NCI-H2029 (cell line): ENCODE measurements at regions not wholly inside any gene's neighbourhood (a gene's known extent, or its start where the extent isn't known, plus 50 kb on each side); places are given as distances from the start of the nearest gene placed in this dataset.

Experiments
- DNase-seq: peaks from one replicate; lab custom pipeline; 2025; lab: John Stamatoyannopoulos, UW

DNA sequence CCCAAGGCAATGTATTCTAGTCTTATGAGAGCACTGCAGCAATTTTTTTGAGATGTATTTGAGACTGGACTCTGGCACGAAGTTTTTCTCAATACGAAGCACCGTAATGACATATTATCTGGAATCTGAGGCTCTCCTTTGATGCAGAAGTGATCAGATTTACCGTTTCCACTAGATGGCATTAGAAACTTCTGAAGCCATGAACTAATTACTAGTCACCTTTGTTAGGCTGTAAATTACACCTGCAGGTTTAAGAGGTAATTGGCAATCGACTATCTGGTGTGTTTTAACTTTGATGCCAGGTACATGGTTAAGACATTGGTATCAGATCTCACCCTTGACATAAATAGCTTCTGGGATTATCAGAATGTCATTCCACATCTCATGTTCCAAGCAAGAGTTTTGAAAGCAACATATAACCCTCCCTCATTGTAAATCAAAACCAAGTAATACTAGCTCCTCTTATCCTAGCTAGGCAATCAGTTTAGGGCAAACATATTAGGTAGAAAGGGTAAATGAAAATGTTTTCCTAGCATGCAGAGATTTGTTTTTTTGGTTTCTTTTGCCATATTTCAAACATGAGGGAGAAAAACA is 254.6 kb upstream of the SPRED2 start:
- no peak for DNase-seq

DNA sequence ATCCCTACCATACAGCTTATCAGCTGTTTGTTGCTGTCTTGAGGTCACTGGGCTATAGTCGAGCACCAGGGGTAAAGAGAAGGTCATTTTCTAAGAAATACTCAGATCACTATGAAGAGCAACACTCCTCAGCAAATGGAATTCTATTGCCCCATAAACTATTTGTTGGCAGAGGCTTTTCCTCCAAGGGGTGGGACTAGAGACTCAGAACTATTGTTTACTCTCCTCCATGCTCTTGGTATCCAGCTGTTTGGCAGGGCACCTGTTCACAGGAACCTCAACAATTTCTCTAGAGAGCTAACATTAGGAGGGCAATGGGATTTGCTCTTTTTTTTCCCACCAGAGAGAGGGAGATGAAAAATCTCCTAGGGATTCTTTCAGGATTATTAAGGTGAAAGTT is 249.1 kb upstream of the SPRED2 start:
- DNase-seq = no peak

DNA sequence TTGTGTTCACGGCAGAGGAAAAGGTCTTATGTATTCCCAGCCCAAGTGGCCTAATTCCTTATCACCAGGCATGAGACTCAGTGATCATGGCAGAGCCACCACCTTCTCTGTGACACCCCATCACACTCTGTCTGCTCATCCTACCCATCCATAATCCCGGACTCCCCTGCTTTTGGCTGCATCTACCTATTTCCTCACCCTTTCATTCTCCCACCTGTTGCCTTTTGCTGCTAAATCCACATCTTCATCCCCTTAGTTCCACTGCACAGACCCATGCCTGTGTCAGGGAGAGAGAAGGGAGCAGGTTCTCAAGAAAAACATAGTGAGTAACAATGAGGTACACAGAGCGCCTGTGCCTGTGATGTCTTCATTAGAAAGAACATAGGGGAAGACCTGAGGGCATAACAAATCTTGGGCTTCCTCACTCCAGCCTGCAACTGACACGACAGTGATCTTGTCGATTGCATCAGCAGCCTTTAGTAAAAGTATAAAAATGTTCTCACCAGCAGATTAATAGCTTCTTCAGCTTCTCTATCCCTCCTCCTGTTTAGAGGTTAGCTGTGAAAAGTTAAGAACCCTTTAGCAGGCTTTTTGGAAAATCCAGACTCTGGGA is 246.5 kb upstream of the SPRED2 start:
- DNase-seq = no peak

DNA sequence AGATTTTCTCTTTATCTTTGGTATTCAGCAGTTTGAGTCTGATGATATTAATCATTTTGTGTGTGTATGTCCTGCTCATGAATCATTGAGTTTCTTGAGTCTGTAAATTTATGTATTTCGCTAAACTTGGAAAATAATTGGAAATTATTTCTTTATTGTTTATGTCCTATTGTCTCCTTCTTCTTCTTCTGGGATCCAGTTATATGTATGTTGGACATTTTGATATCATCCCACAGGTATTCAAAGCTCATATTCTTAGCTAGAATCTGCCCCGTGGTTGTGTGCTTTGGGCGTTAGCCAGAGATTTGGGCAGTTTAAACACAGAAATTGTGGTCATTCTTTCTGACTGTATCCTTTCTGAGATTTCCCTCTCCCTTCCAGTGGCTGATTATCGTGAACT is 243.0 kb upstream of the SPRED2 start:
- DNase-seq = no peak

DNA sequence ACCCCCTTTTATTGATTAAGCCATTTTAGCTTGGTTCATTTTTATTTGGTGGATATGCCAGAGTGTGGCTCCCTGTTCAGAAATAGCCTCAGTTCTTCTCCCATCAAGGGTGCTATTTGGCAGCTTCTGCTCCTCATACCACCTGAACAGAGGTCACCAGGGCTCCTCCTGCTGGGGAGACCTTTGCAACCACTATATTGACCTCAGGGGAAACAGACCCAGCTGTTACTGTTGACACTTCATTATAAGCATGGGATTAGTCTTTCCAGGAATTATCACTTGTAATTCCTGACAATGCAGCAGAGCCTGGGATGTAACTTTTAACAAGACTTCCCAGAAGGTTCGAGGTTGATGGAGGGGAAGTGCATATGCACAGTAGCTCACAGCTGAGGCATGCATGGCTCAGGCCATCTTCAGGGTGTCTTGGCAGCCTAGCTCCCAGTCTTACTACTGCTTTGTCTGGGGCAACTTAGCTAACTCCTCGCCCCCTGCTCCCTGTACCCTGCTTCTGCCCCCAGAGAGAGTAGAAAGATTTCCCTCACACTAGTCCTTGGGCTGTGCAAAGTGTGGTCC is 239.4 kb upstream of the SPRED2 start:
- no peak for DNase-seq

DNA sequence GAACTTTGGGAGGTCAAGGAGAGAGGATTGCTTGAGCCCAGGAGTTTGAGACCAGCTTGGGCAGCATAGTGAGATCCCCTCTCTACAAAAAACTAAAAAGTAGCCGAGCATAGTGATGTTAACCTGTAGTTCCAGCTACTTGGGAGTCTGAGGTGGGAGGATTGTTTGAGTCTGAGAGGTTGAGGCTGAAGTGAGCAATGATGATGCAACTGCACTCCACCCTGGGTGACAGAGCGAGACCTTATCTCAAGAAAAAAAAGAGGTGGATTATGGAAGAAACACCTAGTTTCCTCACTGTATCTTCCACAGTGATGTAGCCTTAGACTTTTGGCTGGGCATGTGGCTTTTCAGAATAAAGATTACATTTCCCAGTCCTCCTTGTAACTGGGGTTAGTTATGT is 237.2 kb upstream of the SPRED2 start:
- no peak for DNase-seq

DNA sequence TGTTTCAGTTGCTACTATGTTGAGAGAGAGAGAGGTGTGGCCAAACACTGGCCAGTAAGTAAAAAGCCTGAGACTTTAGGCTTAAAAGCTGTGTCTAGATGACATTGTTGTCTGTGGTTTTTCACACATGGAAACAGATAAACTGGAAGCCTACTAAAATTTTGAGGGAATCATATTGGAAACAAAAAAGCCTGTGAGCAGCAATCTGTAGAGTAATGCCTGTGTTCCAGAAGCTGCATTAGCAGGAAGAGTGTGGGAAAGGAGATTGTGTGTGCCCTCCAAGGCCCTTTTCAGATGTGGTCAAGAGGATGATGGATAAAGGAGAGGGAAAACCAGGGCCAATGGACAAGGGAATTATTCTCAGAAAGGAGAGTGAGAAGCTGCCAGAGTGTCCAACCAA is 236.3 kb upstream of the SPRED2 start:
- DNase-seq = no peak

DNA sequence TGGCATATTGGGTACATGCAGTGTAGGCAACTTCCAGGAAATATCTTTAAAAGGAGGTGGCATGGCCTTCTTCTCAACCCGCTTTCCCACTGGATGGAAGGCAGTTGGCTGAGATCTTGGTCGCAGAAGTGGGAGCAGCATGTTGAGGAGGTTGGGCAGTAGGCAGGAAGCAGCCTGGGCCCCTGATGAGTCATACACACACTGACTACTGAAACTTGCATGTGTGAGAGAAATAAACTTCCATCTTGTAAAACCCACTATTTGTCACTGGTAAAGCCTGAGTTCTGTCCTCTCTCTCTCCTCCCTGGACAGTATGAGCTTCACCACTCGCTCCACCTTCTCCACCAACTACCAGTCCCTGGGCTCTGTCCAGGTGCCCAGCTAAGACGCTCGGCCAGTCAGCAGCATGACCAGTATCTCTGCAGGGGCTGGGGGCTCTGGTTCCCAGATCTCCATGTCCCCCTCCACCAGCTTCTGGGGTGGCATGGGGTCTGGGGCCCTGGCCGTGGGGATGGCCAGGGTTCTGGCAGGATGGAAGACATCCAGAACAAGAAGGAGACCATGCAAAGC is 233.8 kb upstream of the SPRED2 start:
- no peak for DNase-seq

DNA sequence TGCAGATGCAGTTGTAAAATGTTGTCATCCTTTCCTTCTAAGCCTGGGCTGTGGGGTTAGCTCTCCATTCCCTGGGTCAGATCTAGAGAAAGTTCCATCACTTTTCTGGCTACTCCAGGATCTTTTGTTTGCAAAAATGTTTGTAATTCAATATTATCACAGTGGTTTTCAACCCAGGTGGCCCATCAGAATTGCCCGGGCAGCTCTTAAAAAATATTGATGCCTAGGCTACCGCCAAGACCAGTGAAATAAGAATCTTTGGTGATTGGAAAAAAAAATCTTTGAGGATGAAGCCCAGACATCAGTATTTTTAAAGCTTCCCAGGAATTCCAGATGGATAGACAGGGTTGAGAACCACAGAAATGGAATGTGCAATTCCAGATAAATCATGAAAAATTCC is 232.5 kb upstream of the SPRED2 start:
- no peak for DNase-seq

DNA sequence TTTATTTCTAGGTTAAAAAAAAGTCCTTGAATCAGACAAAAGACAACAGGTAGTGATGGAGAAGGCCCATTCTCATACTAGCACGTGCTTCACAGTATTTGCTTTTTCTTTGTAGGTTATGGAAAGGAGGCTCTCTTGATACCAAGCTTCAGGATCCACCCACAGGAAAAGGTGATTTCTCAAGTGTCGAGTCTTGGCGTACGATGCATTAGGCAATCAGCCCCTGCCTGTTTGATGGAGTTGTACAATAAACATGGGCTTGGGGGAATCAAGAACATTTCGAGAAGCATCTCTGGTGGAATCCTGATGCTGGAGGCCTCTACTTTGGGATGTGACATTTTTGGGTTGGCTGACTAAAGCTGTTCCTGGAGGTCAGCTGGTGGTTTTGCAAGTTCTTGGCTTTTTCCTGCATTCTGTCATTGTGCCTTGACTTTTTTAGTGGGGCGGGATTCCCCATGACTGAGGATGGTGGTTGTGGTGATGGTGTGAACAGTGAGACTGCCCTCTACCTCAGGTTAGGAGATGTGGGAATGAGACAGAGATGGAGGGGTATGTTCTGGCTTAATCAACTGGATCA is 231.5 kb upstream of the SPRED2 start:
- DNase-seq = no peak

DNA sequence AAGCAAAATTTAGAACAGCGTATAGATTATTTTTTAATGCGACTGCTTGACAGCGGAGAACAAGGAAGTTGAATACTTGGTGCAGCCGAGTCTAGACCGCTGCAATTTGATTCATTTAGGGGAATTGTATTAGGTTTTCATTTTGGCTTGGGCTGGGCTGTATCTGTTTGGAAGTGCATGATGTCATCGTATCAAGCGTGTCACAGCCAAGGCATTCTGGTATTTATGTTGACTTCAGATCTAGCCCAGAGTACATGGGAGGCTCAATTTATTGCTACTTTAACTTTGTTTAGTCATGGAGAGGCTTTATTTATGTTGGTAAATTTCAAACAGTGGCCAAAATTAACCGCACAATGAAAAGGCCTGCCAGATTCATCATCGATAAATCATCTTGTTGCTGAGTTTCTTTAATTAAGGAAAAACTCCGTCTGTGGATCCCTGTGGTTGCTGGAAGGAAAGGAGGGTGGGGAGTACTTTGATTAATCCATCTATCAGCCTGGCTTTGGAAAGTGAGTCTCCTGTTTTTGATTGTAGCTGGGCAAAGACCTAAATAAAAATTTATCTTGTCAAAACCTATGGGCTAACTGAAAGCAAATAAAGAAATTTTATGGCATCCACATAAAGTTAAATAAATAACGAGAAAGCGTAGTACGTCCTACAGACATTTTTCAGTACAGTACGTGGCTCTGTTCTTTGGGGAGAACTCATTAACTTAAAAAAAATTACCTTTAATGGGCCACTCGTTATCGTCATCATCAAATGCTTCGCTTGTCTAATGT is 230.4 kb upstream of the SPRED2 start:
- DNase-seq = no peak

DNA sequence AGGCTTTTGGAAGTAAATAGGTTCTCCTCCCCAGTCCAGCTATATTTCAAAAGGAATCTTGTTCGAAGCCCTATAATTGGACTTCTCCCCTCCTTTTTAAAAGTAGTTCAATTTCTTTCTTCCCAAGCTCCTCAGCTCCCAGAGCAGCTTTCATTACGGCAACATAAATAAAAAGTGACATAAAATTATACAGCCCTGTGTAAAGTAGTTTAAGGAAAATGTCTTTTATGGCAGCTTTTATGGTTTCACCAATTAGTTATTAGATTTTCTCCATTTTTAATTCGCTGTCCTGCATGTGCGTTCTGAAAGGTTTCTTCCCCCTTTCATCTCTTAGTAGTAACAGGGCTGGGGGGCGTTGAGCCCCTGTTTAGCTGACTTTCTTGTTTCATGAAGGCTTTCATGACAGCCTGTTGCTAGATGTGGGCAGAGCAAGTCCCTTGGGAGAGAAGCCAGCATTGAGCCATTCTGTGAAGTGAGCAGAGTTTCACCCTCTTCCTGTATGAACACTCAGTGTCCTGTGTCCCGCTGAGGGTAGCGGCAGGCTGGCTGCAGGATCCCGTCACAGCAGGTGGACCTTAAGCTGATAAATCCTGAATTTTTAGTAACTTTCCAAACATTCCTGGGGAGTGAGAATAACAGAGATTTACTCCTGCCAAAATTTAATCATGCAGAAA is 229.7 kb upstream of the SPRED2 start:
- no peak for DNase-seq

DNA sequence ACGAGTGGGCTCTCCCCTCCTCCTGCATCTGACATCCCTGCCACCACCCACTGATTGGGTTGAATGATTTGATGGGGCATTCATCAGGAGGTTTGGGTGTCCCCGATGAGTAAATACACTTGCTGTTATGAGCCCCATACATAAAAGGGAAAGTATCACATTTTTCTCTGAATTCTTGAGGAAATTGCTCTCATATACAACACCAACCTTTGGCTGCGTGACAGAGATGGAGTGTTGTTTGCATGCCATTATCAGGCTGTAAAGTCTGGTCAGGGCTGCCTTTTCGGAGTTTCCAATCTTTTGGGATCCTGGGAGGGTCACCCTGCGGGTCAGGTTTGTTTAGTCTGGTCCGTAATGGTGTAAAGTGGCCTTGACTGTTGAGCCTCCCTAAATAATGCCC is 227.9 kb upstream of the SPRED2 start:
- DNase-seq = no peak

DNA sequence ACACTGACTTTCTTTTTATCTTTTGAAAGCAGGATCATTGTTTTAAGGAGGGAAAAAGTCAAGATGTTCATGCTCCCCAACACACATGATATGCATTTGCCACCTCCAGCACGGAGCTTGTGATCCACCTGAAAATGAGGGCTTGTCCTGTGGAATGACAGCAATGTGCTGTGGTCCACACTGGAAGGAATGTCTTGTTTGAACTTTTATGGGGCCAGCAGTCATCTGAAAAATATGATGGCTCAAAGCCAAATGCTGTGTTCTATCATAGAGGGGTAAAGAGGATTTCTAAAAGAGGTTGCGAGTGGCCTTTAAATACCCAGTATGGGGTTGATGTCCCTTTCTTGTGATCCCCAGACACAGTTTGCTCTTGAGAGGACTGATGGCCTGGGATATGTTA is 226.5 kb upstream of the SPRED2 start:
- no peak for DNase-seq

DNA sequence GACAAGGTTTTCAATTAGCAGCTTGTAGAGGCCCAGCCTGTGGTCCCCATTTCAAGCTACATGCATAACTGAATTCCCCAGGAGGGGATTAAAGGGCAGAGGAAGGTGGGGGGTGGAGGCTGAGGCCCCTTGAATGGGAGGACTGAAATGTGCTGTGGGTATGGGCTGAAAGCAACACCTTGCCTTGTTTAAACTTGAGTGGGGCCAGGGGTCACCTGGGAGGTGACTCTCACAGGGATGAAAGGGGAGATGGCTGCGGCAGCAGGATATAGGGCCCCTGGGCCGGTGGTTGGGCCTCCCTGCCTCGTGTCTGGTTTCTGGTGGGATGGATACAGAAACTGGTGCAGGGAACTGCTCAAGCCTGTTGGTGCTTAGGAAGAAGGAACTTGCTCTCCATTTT is 225.9 kb upstream of the SPRED2 start:
- no peak for DNase-seq

DNA sequence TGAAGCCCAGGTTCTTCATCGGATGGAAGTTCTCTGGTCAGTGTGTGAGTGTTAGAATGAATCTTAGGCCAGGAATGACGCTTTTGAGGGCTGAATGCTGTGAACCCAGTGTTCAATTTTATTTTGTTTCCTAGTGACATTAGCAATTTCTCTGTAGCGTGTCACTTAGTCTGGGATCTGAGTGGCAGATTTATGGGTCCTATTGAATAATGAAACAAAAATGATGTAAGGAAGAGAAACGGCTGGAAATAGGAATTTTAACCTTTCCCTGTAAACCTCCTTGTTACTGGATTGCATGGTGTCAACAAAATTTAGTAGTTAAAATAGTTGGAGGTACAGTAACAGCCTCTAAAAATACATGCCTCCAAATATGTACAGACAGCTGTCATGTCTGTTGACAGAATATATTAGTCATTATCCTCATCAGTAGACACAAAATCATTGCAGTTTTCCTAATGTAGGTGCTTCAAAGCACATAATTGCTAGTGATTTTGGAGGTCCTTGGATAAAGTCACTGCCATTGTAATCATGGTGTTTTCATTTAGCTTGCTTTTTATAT is 223.8 kb upstream of the SPRED2 start:
- no peak for DNase-seq

DNA sequence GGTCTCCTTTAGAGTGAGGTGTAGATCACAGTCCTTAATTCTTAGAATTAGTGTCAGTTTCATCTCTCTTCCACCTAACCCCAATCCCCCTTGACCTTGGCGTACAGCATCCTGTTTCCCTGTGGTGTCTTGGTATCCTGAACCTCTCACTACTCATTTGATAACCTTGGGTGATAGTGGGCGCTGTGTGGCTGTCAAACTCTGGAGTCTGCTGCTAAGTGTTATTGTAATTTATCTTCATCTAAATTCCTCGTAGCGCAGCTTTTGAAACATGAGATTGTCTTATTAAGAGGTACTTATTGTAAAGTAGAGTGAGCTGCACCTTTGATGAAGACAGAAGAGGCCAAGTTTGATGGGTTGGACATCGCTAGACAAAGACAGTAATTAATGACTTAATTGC is 222.6 kb upstream of the SPRED2 start:
- DNase-seq = no peak

DNA sequence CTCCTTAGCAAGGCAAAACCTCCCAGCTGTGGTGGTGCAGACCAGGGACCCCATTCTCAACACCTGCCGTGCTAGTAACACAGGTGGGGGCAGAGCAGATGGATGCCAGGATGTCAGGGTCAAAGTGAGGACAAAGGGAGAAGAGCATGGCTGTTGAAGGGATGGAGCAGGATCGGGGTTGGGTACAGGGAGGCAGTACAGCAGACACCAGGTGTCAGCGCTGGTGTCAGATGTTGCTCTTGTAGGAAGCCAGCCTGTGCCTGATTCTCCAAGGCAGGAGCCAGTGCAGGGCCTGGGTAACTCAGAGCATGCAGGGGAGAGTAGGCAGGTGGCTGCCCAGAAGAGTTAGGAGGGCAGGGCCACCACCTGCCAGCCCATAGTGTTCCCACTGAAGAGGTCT is 222.1 kb upstream of the SPRED2 start:
- no peak for DNase-seq

DNA sequence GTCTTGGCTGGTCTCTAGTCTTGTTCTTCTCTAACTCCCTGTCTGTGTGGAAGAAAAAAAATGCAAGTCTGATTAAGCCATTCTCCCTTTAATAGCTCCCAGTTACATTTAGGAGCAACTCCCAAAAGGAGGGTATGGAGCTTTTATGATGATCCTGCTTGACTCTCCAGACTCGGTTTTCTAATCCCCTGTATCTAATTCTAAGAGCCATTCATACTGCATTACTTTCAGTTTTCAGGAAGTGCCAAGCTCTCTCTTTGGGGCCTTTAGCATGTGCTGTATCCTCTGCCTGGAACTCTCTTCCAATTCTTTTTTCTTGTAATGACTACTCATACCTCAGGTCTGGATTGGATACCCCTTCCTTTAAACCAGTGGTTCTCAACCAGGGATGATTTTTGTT is 219.7 kb upstream of the SPRED2 start:
- no peak for DNase-seq

DNA sequence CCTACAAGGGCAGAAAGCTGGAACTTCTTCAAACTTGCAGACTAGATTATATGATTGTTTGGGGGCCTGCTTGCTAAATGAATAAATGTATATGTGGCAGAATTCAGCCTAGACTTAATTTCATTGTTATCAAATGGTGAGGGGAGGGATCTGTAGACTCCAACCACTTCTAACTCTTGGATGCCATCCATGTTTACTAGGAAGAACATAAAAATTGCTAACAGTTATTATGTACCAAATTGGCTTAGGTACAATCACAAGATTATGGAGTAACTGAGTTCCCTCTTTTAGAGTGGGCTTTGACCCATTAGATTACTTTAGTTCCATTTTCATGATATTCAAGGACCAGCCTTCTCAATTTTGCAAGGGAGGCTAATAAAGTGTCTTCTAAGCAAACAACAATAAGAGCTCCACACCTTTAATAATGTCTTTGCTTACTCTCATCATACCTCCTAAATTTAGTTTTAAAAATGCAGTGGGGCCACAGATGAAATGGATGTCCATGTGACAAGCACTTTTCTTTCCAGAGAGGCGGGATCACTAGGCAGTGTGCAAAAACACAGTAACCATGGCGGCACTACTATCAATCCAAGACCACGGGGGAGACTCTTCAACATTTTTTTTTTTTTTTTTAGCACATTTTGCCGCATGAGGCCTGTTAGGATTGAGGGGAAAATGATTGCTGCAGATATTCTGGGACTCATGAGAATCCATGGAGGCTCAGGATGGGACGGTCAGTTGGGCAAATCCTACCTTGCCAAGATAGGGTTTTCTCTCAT is 217.6 kb upstream of the SPRED2 start:
- no peak for DNase-seq
